B cell (primary cell): ENCODE measurements at regions not wholly inside any gene's neighbourhood (a gene's known extent, or its start where the extent isn't known, plus 50 kb on each side); places are given as distances from the start of the nearest gene placed in this dataset.

Experiments used
- ATAC-seq: fragments of 200-7000 bp; cut with Tn5 transposase; one replicate; pipeline ENCODE4 v1.10.0; 2021; ENCODE audit warnings: low read depth, mild to moderate bottlenecking, moderate number of reproducible peaks, moderate library complexity
- CTCF ChIA-PET: fragments of 350-600 bp; sonication (Branson Sonifier 250); formaldehyde crosslinking; loops from one replicate; lab custom pipeline; 2021; ENCODE audit warnings: antibody characterized with exemption, inconsistent platforms; lab: Charles Lee
- POLR2A ChIA-PET: fragments of 350-600 bp; sonication (Branson Sonifier 250); formaldehyde crosslinking; loops from one replicate; lab custom pipeline; 2021; ENCODE audit warnings: antibody characterized with exemption; lab: Charles Lee
- DNase-seq: peaks from one replicate; pipeline ENCODE4 v3.0.0; 2013
- H2AFZ ChIP-seq: 2 replicates; pipeline ENCODE4 v1.6.1; 2012; ENCODE audit warnings: mild to moderate bottlenecking, low read depth, low read length; ENCODE audit not compliant: insufficient read depth, poor library complexity, severe bottlenecking
- H3K27ac ChIP-seq, 2 donors: 1 replicate in 1 of 2; 2 replicates in 1 of 2; pipeline ENCODE4 v1.5.1; 2012 to 2013; ENCODE audit warnings: low read length in 2 of 2, mild to moderate bottlenecking in 2 of 2, moderate library complexity in 1 of 2
- H3K27me3 ChIP-seq, 4 experiments: fragments of 200-600 bp in 1 of 4; sonication (generic) in 1 of 4; replicated peaks in 1 of 4; 1 replicate in 2 of 4; 2 replicates in 2 of 4; pipeline versions ENCODE4 v1.6.1 to v1.7.0; 2013 to 2016; ENCODE audit warnings: low read length in 3 of 4, mild to moderate bottlenecking in 2 of 4, mixed read lengths in 1 of 4, moderate library complexity in 1 of 4; ENCODE audit not compliant: insufficient read depth in 4 of 4, control insufficient read depth in 3 of 4; ENCODE audit errors: control extremely low read depth in 1 of 4
- H3K36me3 ChIP-seq, 2 experiments: replicated peaks in 1 of 2; 1 replicate in 1 of 2; 2 replicates in 1 of 2; pipeline versions ENCODE4 v1.6.1 to v1.7.1; 2013; ENCODE audit warnings: low read length in 1 of 2; ENCODE audit not compliant: insufficient read depth in 2 of 2, control insufficient read depth in 1 of 2; ENCODE audit errors: control extremely low read depth in 1 of 2, extremely low read depth in 1 of 2
- H3K4me1 ChIP-seq, 2 donors: fragments of 200-600 bp in 1 of 2; sonication (generic) in 1 of 2; 1 replicate in 1 of 2; 2 replicates in 1 of 2; pipeline versions ENCODE4 v1.5.1 to v1.6.1; 2013 to 2017; ENCODE audit warnings: low read length in 2 of 2; ENCODE audit not compliant: control insufficient read depth in 2 of 2, insufficient read depth in 2 of 2
- H3K4me2 ChIP-seq: replicated peaks from 2 replicates; pipeline ENCODE3; 2012; ENCODE audit warnings: mild to moderate bottlenecking, low read depth, low read length; ENCODE audit not compliant: poor library complexity, severe bottlenecking
- H3K4me3 ChIP-seq, 5 experiments: fragments of 200-600 bp in 1 of 5; sonication (generic) in 1 of 5; 1 replicate in 3 of 5; 2 replicates in 2 of 5; pipeline versions ENCODE4 v1.5.1 to v1.7.0; 2011 to 2016; ENCODE audit warnings: low read length in 4 of 5, mild to moderate bottlenecking in 4 of 5, low read depth in 2 of 5, control low read depth in 1 of 5, moderate library complexity in 1 of 5; ENCODE audit not compliant: insufficient read depth in 1 of 5; ENCODE audit errors: control extremely low read depth in 1 of 5, extremely low read depth in 1 of 5
- H3K79me2 ChIP-seq: fragments of 200-600 bp; sonication (generic); one replicate; pipeline ENCODE4 v1.6.0; 2016; ENCODE audit warnings: low read length; ENCODE audit not compliant: control insufficient read depth, insufficient read depth
- H3K9ac ChIP-seq: fragments of 200-600 bp; sonication (generic); 2 replicates; pipeline ENCODE4 v1.6.1; 2017; ENCODE audit warnings: mild to moderate bottlenecking, low read length, moderate library complexity
- H3K9me3 ChIP-seq, 3 donors: one replicate each; pipeline versions ENCODE4 v1.6.1 to v1.7.1; 2013; ENCODE audit warnings: low read length in 2 of 3; ENCODE audit not compliant: control insufficient read depth in 2 of 3, insufficient read depth in 1 of 3; ENCODE audit errors: control extremely low read depth in 1 of 3
- H4K20me1 ChIP-seq: 2 replicates; pipeline ENCODE4 v1.6.0; 2012; ENCODE audit warnings: mild to moderate bottlenecking, low read length; ENCODE audit not compliant: insufficient read depth, control insufficient read depth, poor library complexity, severe bottlenecking
- H3K27ac Mint-ChIP-seq: one replicate; pipeline ENCODE4 v1.8.0; 2021; ENCODE audit warnings: mixed read lengths
- H3K27me3 Mint-ChIP-seq: one replicate; pipeline ENCODE4 v1.8.0; 2021; ENCODE audit warnings: mixed read lengths
- H3K4me1 Mint-ChIP-seq: one replicate; pipeline ENCODE4 v1.8.0; 2021; ENCODE audit warnings: mixed read lengths
- H3K4me3 Mint-ChIP-seq: one replicate; pipeline ENCODE4 v1.8.0; 2021; ENCODE audit warnings: mixed read lengths
- H3K9me3 Mint-ChIP-seq: one replicate; pipeline ENCODE4 v1.8.0; 2022; ENCODE audit warnings: mixed read lengths; ENCODE audit not compliant: insufficient read depth
- CTCF ChIP-seq: fragments of 200-600 bp; IDR thresholded peaks from one replicate; pipeline ENCODE4 v1.8.0; 2022; ENCODE audit warnings: antibody characterized with exemption, mild to moderate bottlenecking
- EZH2 ChIP-seq: IDR thresholded peaks from 2 replicates; pipeline ENCODE4 v1.6.1; 2012; ENCODE audit warnings: borderline replicate concordance, low read depth, mild to moderate bottlenecking, moderate library complexity, low read length; ENCODE audit not compliant: insufficient read depth, poor library complexity, severe bottlenecking
- WGBS: methylation state at CpG from one replicate; pipeline ENCODE4 v1.1.5; 2013; ENCODE audit warnings: missing lambda C conversion rate; ENCODE audit not compliant: insufficient coverage; 5-methylcytosine and 5-hydroxymethylcytosine counted together
- intact Hi-C: fragments of 100-400 bp; cut with micrococcal nuclease; formaldehyde crosslinking; loops from one replicate; pipeline ENCODE4 v1.10.0; 2022

- TF ChIP-seq EZH2 (no peak), CTCF (no peak)
- ChIA-PET POLR2A (no interaction called here), CTCF (no interaction called here)
- 49% methylated on average over 2 of the region's 2 CpGs for WGBS
- peak; percentile 2 for DNase-seq
- Histone ChIP-seq H3K9ac (no peak overlapping the region), H3K4me1 (no peaks in the 10 kb centered on the region), H3K27ac (no peak overlapping the region), H3K4me3 (no peak overlapping the region), H3K27me3 (no peaks in the 10 kb centered on the region), H4K20me1 (no peaks in the 10 kb centered on the region), H2AFZ (no peak overlapping the region), H3K4me2 (no peak overlapping the region), H3K79me2 (no peaks in the 10 kb centered on the region), H3K36me3 (no peaks in the 10 kb centered on the region), H3K9me3 (no peaks in the 10 kb centered on the region)
- Mint-ChIP-seq H3K27ac (no peak overlapping the region), H3K27me3 (no peaks in the 10 kb centered on the region), H3K9me3 (peaks cover 8% of the 10 kb centered on the region), H3K4me3 (no peak overlapping the region), H3K4me1 (no peaks in the 10 kb centered on the region)
- ATAC-seq, result no peak
- intact Hi-C loops, result no loop called here
Measured at GRCh38 chr14:97337670-97338069, 540.5 kb downstream of the VRK1 start.

- Histone ChIP-seq H2AFZ (no peak overlapping the region), H3K4me1 (no peaks in the 10 kb centered on the region), H3K4me2 (no peak overlapping the region), H3K27me3 (no peaks in the 10 kb centered on the region), H4K20me1 (no peaks in the 10 kb centered on the region), H3K9me3 (no peaks in the 10 kb centered on the region), H3K4me3 (no peak overlapping the region), H3K27ac (no peak overlapping the region), H3K9ac (no peak overlapping the region), H3K79me2 (no peaks in the 10 kb centered on the region), H3K36me3 (no peaks in the 10 kb centered on the region)
- intact Hi-C loops, result no loop called here
- Mint-ChIP-seq H3K9me3 (peaks cover 8% of the 10 kb centered on the region), H3K4me1 (no peaks in the 10 kb centered on the region), H3K4me3 (no peak overlapping the region), H3K27ac (no peak overlapping the region), H3K27me3 (no peaks in the 10 kb centered on the region)
- CTCF ChIA-PET, result no interaction called here
- DNase-seq, result no peak
- WGBS, result 100% methylated on average over 2 of the region's 4 CpGs
- no peak for TF ChIP-seq CTCF
- TF ChIP-seq EZH2, result no peak
- POLR2A ChIA-PET, result no interaction called here
- no peak for ATAC-seq
Measured at GRCh38 chr14:97344666-97345065, 547.5 kb downstream of the VRK1 start.
